ENCODE measurements at regions not wholly inside any gene's neighbourhood (a gene's known extent, or its start where the extent isn't known, plus 50 kb on each side); places are given as distances from the start of the nearest gene placed in this dataset.

GRCh38 chr5:57608542-57608941, 125.9 kb upstream of the ACTBL2 start:
- no peaks in the 10 kb centered on the region for H3K36me3 ChIP-seq

GRCh38 chr5:57601996-57602395, 119.4 kb upstream of the ACTBL2 start:
- no peaks in the 10 kb centered on the region for H3K9me3 ChIP-seq
- H3K27me3 ChIP-seq, result no peaks in the 10 kb centered on the region
- no peaks in the 10 kb centered on the region for H3K4me1 ChIP-seq
- H3K4me3 ChIP-seq, result no peak overlapping the region
- intact Hi-C loops (cut with DNase I), result no loop called here
- TF ChIP-seq CTCF (IDR thresholded peaks at IDR 0.05), result no peak
- H3K27ac ChIP-seq, result no peak overlapping the region
- DNase-seq (ENCODE audit: low spot score in 2 of 2), result no peak
- no peaks in the 10 kb centered on the region for H3K36me3 ChIP-seq

More at GRCh38 chr5:57608542-57608941, 125.9 kb upstream of the ACTBL2 start:
- intact Hi-C loops (cut with DNase I), result no loop called here
- Histone ChIP-seq H3K4me3 (no peak overlapping the region), H3K4me1 (no peaks in the 10 kb centered on the region), H3K9me3 (peaks cover 0 to 7% of the 10 kb centered on the region in 2 donors), H3K27me3 (no peaks in the 10 kb centered on the region), H3K27ac (no peak overlapping the region)
- no peak for DNase-seq (ENCODE audit: low spot score in 2 of 2)
- TF ChIP-seq CTCF (IDR thresholded peaks at IDR 0.05), result no peak

GRCh38 chr5:57600321-57600720, 117.7 kb upstream of the ACTBL2 start:
- no peak for TF ChIP-seq CTCF (IDR thresholded peaks at IDR 0.05)
- DNase-seq (ENCODE audit: low spot score in 2 of 2), result no peak
- intact Hi-C loops (cut with DNase I), result no loop called here

GRCh38 chr5:57598756-57599155, 116.1 kb upstream of the ACTBL2 start:
- H3K36me3 ChIP-seq, result no peaks in the 10 kb centered on the region
- no peak overlapping the region for H3K27ac ChIP-seq
- no peak overlapping the region for H3K4me3 ChIP-seq
- H3K27me3 ChIP-seq, result no peaks in the 10 kb centered on the region
- no peaks in the 10 kb centered on the region for H3K4me1 ChIP-seq
- intact Hi-C loops (cut with DNase I), result no loop called here
- no peaks in the 10 kb centered on the region for H3K9me3 ChIP-seq
- no peak for DNase-seq (ENCODE audit: low spot score in 2 of 2)
- no peak for TF ChIP-seq CTCF (IDR thresholded peaks at IDR 0.05)

More at GRCh38 chr5:57600321-57600720, 117.7 kb upstream of the ACTBL2 start:
- Histone ChIP-seq H3K27me3 (no peaks in the 10 kb centered on the region), H3K9me3 (no peaks in the 10 kb centered on the region), H3K4me3 (no peak overlapping the region), H3K27ac (no peak overlapping the region), H3K36me3 (no peaks in the 10 kb centered on the region), H3K4me1 (no peaks in the 10 kb centered on the region)

- H3K27me3 ChIP-seq, result no peaks in the 10 kb centered on the region
- no peak overlapping the region for H3K27ac ChIP-seq
- H3K9me3 ChIP-seq, result no peaks in the 10 kb centered on the region
- H3K36me3 ChIP-seq, result no peaks in the 10 kb centered on the region
- no peak for TF ChIP-seq CTCF (IDR thresholded peaks at IDR 0.05)
- no peak for DNase-seq (ENCODE audit: low spot score in 2 of 2)
- no peaks in the 10 kb centered on the region for H3K4me1 ChIP-seq
- intact Hi-C loops (cut with DNase I), result no loop called here
- no peak overlapping the region for H3K4me3 ChIP-seq
Observed at GRCh38 chr5:57598097-57598496, 115.5 kb upstream of the ACTBL2 start.

GRCh38 chr5:57595523-57595991, 112.9 kb upstream of the ACTBL2 start:
- intact Hi-C loops (cut with DNase I), result no loop called here
- no peaks in the 10 kb centered on the region for H3K4me1 ChIP-seq
- no peak overlapping the region for H3K4me3 ChIP-seq
- TF ChIP-seq CTCF (IDR thresholded peaks at IDR 0.05), result no peak
- no peak for DNase-seq (ENCODE audit: low spot score in 2 of 2)
- no peaks in the 10 kb centered on the region for H3K27me3 ChIP-seq
- no peaks in the 10 kb centered on the region for H3K36me3 ChIP-seq
- H3K9me3 ChIP-seq, result no peaks in the 10 kb centered on the region
- H3K27ac ChIP-seq, result no peak overlapping the region
